Mucosa of rectum (tissue), 2 donors: ENCODE measurements at regions not wholly inside any gene's neighbourhood (a gene's known extent, or its start where the extent isn't known, plus 50 kb on each side); places are given as distances from the start of the nearest gene placed in this dataset.

Source experiments
- H3K27ac ChIP-seq, 2 donors: one replicate each; pipeline ENCODE4 v1.7.0; 2013; ENCODE audit warnings: inconsistent platforms in 2 of 2, low read depth in 2 of 2, low read length in 2 of 2
- H3K27me3 ChIP-seq, 2 donors: one replicate each; pipeline ENCODE4 v1.7.0; 2013; ENCODE audit warnings: low read length in 2 of 2; ENCODE audit not compliant: control insufficient read depth in 2 of 2, insufficient read depth in 2 of 2
- H3K36me3 ChIP-seq, 2 donors: one replicate each; pipeline ENCODE4 v1.7.0; 2013; ENCODE audit warnings: low read length in 2 of 2; ENCODE audit not compliant: control insufficient read depth in 2 of 2, insufficient read depth in 2 of 2
- H3K4me1 ChIP-seq, 2 donors: one replicate each; pipeline ENCODE4 v1.7.0; 2013; ENCODE audit warnings: low read length in 2 of 2, mild to moderate bottlenecking in 1 of 2; ENCODE audit not compliant: control insufficient read depth in 2 of 2, insufficient read depth in 2 of 2
- H3K4me3 ChIP-seq, 2 donors: one replicate each; pipeline ENCODE4 v1.7.0; 2013; ENCODE audit warnings: low read length in 2 of 2
- H3K9ac ChIP-seq, 2 donors: one replicate each; pipeline ENCODE4 v1.7.0; 2013; ENCODE audit warnings: low read length in 2 of 2, low read depth in 1 of 2, mild to moderate bottlenecking in 1 of 2
- H3K9me3 ChIP-seq, 2 donors: one replicate each; pipeline ENCODE4 v1.7.0; 2013; ENCODE audit warnings: low read length in 2 of 2; ENCODE audit not compliant: control insufficient read depth in 2 of 2
- donor health status: healthy.
- donor health status: Normal muscosa, but diverticular disease.

DNA sequence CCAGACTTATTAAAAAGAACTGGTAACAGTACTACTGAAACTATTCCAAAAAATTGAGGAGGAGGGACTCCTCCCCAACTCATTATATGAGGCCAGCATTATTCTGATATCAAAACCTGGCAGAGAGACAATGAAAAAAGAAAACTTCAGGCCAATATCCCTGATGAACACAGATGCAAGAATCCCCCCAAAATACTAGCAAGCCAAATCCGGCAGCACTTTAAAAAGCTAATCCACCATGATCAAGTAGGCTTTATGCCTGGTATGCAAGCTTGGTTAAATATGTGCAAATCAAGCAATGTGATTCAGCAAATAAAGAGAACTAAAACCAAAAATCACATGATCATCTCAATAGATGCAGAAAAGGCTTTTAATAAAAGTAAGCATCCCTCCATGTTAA, 2271.0 kb upstream of the C9orf72 start:
- no peaks in the 10 kb centered on the region for H3K9me3 ChIP-seq
- H3K4me3 ChIP-seq = no peak overlapping the region
- H3K27me3 ChIP-seq = no peaks in the 10 kb centered on the region
- H3K4me1 ChIP-seq = no peaks in the 10 kb centered on the region
- H3K9ac ChIP-seq = no peak overlapping the region
- H3K27ac ChIP-seq = no peak overlapping the region
- H3K36me3 ChIP-seq = no peaks in the 10 kb centered on the region

DNA sequence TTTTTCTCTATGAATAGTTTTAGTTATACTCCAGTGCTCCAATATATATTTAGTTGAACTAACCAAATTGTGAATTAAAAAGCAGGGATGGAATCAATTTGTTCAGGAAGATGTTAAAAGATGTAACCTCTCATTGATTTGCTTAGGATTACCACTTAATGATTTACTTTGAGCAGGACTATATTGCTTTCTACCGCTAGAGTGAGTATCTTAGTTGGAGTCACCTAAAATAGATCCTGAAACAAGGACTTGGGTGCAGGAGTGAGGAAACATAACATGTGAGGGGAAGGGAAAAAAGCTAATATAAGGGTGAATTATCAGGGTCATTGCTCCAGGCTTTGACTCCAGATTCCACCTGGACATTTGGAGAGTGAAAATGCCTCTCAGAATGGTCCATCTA, 2277.4 kb upstream of the C9orf72 start:
- H3K9me3 ChIP-seq = no peaks in the 10 kb centered on the region

DNA sequence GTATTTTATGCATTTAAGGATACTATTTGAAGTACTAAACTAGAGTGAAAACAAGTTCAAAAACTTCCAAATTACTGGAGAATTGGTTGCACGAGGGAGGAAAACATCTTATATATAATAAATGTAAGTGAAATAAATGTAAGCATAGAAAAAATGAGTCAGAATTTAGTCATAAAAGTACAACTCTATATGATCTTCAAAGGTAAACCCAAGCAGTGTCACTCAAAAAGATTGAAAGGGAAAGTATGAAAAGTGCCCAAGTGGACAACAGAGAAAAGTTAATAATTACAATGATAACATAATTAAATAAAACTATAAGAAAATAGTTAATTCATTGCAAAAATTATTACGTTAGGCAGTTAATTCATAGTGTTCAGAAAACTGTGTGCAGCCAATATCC, 2288.5 kb upstream of the C9orf72 start:
- Histone ChIP-seq H3K9ac (no peak overlapping the region), H3K27me3 (no peaks in the 10 kb centered on the region), H3K27ac (no peak overlapping the region), H3K36me3 (no peaks in the 10 kb centered on the region), H3K9me3 (no peaks in the 10 kb centered on the region), H3K4me3 (no peak overlapping the region), H3K4me1 (no peaks in the 10 kb centered on the region)

More for the DNA sequence above, 2277.4 kb upstream of the C9orf72 start:
- no peaks in the 10 kb centered on the region for H3K27me3 ChIP-seq
- no peaks in the 10 kb centered on the region for H3K36me3 ChIP-seq
- H3K27ac ChIP-seq = no peak overlapping the region
- no peaks in the 10 kb centered on the region for H3K4me1 ChIP-seq
- no peak overlapping the region for H3K9ac ChIP-seq
- no peak overlapping the region for H3K4me3 ChIP-seq

DNA sequence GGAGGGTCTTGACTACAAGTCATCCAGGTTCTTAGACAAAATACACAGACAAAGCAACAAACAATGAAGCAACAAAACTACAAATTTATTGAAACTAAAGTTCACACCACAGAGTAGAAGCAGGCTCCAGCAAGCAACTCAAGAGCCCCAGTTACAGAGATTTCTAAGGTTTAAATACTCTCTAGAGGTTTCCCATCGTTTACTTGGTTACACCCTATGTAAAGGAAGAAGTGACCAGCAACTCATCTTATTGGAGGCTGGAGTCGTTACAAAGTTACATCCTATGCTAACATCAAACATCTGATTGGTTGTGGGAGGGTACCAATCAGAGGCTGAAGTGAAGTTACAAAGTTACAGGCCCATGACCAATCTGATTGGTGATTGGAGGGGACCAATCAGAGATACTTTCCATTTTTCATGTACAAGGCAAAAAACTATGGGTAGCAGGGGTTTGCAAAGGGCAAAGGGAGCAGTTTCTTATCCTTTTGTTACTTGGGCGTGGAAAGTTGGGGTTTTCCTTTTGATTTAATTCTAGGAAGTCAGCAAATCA, 2292.6 kb upstream of the C9orf72 start:
- Histone ChIP-seq H3K9me3 (no peaks in the 10 kb centered on the region), H3K4me1 (no peaks in the 10 kb centered on the region), H3K9ac (no peak overlapping the region), H3K27me3 (no peaks in the 10 kb centered on the region), H3K4me3 (no peak overlapping the region), H3K36me3 (no peaks in the 10 kb centered on the region), H3K27ac (no peak overlapping the region)

DNA sequence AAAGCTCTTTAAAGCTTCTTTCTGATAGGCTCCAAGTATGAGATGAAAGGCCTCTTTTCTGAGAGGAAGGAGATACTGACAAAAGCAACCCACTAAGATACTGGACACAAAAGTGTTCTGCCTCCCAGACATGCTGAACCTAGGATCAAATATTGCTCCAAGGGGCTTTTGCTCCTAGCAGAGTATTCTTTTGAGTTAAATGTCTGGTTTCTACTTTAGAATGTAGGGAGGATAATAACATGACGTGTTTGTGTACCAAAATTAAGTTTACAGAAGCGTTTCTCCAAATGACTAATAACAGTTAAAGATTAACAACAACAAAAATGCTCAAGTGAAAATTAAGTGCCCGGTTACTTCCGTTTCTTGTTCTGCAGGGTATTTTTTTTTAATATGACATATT, 2293.3 kb upstream of the C9orf72 start:
- no peaks in the 10 kb centered on the region for H3K4me1 ChIP-seq
- no peak overlapping the region for H3K27ac ChIP-seq
- no peaks in the 10 kb centered on the region for H3K9me3 ChIP-seq
- no peaks in the 10 kb centered on the region for H3K36me3 ChIP-seq
- no peaks in the 10 kb centered on the region for H3K27me3 ChIP-seq
- no peak overlapping the region for H3K9ac ChIP-seq
- H3K4me3 ChIP-seq = no peak overlapping the region

DNA sequence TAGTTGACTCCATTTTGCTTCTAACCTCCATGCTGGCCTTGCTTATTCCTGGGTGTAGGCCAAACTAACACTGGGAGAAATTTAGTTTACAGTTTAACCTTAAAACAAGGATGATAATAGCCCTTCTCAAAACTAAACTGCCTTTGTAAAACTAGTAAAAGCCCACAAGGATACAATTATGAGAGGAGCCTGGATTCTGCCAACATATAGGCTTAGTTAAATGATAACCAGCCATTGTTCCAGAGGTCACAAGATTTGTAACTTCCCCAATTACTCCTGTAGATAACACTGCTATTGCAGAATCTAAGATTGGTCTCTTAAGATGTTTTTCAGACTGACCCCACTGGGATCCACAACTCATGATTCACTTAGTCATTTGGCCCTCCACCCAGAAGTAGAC, 2300.3 kb upstream of the C9orf72 start:
- Histone ChIP-seq H3K9me3 (no peaks in the 10 kb centered on the region), H3K4me3 (peak overlapping the region in 1 of 2 donors; percentile 13), H3K27ac (no peak overlapping the region), H3K27me3 (no peaks in the 10 kb centered on the region), H3K36me3 (no peaks in the 10 kb centered on the region), H3K9ac (no peak overlapping the region), H3K4me1 (peaks cover 0 to 7% of the 10 kb centered on the region in 2 donors)

DNA sequence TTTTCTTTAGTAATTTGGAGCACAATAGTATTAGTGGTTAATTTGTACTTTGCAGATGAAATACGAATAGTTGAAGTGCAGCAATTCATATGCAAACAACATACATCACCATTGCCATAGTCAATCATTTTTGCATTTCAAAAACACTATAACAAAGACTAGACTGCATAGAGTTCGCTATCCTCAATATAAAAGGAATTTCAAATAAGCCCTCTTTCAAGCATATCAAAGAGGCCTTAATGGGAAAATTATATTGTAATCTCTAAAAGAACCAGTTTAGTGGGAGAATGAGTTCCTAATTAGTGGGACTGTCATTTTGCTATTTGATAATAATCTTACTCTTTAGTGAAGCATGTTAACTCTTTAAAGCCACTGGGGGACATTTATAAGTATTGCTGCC, 2302.3 kb upstream of the C9orf72 start:
- H3K9me3 ChIP-seq = no peaks in the 10 kb centered on the region
- peaks cover 0 to 7% of the 10 kb centered on the region in 2 donors for H3K4me1 ChIP-seq
- H3K27ac ChIP-seq = no peak overlapping the region
- H3K4me3 ChIP-seq = no peak overlapping the region
- H3K36me3 ChIP-seq = no peaks in the 10 kb centered on the region
- no peaks in the 10 kb centered on the region for H3K27me3 ChIP-seq
- H3K9ac ChIP-seq = no peak overlapping the region

DNA sequence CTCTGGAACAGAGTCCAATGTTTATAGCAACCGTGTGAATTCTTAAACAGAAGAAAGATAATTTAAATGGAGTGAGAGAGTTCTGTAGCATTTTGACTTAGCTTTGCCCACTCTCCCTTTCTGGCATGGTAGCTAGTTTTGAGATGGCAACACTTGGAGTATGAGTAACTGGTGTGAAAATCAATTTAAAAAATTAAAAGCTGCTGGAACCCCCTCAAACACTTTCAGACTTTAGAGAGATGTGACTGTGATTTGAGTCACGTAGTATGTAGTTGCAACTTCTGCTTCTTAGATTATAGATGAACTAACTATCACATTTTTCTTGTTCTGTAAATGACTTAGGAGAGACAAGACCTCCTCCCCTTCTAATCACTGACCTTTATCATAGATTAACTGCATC, 2309.5 kb upstream of the C9orf72 start:
- peaks cover 0 to 2% of the 10 kb centered on the region in 2 donors for H3K4me1 ChIP-seq
- no peak overlapping the region for H3K27ac ChIP-seq
- no peak overlapping the region for H3K4me3 ChIP-seq
- no peaks in the 10 kb centered on the region for H3K36me3 ChIP-seq
- no peaks in the 10 kb centered on the region for H3K9me3 ChIP-seq
- H3K9ac ChIP-seq = no peak overlapping the region
- H3K27me3 ChIP-seq = no peaks in the 10 kb centered on the region

DNA sequence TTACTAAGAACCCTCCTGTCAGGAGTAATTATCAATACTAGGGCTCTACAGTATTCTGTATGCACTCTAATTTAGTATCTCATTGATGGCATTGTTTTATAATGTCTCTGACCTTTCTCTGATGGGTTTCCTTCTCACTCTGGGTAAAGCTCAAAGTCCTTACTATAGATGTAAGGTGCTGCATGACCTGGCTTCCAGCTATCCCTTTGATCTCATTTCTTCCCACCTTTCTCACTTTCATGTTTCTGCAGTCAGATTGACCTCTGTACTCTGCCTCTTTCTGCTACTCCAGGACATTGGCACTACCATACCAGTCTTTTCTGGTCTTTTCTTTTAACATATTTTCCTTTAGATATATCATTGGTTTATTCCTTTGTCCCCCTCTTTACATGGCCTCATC, 2332.8 kb upstream of the C9orf72 start:
- no peaks in the 10 kb centered on the region for H3K4me1 ChIP-seq
- H3K4me3 ChIP-seq = no peak overlapping the region
- no peaks in the 10 kb centered on the region for H3K27me3 ChIP-seq
- H3K36me3 ChIP-seq = no peaks in the 10 kb centered on the region
- no peak overlapping the region for H3K9ac ChIP-seq
- no peak overlapping the region for H3K27ac ChIP-seq
- no peaks in the 10 kb centered on the region for H3K9me3 ChIP-seq

DNA sequence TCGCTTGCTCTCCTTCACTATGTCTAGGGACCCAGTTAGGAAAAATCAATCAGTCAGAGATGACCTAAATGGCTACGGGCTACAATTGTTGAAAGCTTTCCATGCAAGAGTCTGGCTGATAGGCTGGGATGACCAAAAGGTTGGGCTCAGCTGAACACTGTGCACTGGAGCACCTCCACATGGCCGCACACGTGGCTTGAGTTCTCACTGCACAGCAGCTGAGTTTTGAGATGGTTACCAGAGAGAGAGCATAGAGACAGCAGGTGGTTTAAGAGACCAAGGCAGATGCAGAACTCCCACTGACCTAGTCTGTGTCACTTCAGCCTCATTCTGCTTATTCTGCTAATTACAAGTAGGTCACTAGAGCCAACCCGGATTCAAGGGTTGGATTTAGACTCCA, 2354.8 kb upstream of the C9orf72 start:
- Histone ChIP-seq H3K4me3 (no peak overlapping the region), H3K9ac (no peak overlapping the region), H3K27me3 (no peaks in the 10 kb centered on the region), H3K4me1 (no peaks in the 10 kb centered on the region), H3K36me3 (no peaks in the 10 kb centered on the region), H3K9me3 (no peaks in the 10 kb centered on the region), H3K27ac (no peak overlapping the region)

DNA sequence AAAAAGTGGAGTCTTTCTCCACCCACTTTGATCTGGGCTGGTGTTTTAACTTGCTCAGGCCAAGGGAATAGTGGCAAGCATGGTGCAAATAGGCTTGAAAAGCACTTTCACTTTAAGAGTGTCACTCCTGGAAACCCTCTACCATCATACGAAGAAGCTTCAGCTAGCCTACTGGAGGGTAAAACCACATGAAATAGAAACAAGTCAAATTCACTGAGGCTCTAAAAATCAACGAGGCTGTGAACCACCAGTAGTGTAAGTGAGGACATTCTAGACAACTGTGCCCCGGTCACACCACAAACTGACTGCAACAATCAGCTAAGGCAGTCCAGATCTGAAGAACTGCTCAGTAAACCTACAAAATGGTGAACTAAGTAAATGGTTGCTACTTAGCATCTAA, 2366.3 kb upstream of the C9orf72 start:
- no peak overlapping the region for H3K9ac ChIP-seq
- H3K9me3 ChIP-seq = no peaks in the 10 kb centered on the region
- no peak overlapping the region for H3K4me3 ChIP-seq
- H3K27ac ChIP-seq = no peak overlapping the region
- no peaks in the 10 kb centered on the region for H3K36me3 ChIP-seq
- H3K4me1 ChIP-seq = no peaks in the 10 kb centered on the region
- H3K27me3 ChIP-seq = no peaks in the 10 kb centered on the region
